Suprapubic skin (tissue), 4 donors: ENCODE measurements at regions not wholly inside any gene's neighbourhood (a gene's known extent, or its start where the extent isn't known, plus 50 kb on each side); places are given as distances from the start of the nearest gene placed in this dataset.
"Not testable (repeated sequence)": the region's sequence is repeated elsewhere in the genome, so short reads cannot be mapped to it uniquely, and the experiment has no call there.

Source experiments
- CTCF ChIP-seq, 2 donors: fragments of 200-600 bp in 1 of 2; fragments of 450-650 bp in 1 of 2; sonication (generic) in 1 of 2; IDR thresholded peaks; one replicate each; pipeline ENCODE4 v1.5.1; 2016 to 2019; ENCODE audit warnings: antibody characterized with exemption in 2 of 2, mild to moderate bottlenecking in 1 of 2, moderate library complexity in 1 of 2
- EP300 ChIP-seq: sonication (generic); formaldehyde crosslinking; IDR thresholded peaks from one replicate; pipeline ENCODE4 v1.6.1; 2017; ENCODE audit warnings: antibody characterized with exemption
- POLR2A ChIP-seq, 2 donors: fragments of 450-650 bp; IDR thresholded peaks; one replicate each; pipeline ENCODE4 v1.6.1; 2017; ENCODE audit warnings: antibody characterized with exemption in 2 of 2, mild to moderate bottlenecking in 2 of 2, moderate library complexity in 2 of 2
- POLR2AphosphoS5 ChIP-seq, 3 donors: sonication (generic); formaldehyde crosslinking; IDR thresholded peaks; one replicate each; pipeline ENCODE4 v1.6.1; 2017; ENCODE audit warnings: antibody characterized with exemption in 3 of 3

DNA sequence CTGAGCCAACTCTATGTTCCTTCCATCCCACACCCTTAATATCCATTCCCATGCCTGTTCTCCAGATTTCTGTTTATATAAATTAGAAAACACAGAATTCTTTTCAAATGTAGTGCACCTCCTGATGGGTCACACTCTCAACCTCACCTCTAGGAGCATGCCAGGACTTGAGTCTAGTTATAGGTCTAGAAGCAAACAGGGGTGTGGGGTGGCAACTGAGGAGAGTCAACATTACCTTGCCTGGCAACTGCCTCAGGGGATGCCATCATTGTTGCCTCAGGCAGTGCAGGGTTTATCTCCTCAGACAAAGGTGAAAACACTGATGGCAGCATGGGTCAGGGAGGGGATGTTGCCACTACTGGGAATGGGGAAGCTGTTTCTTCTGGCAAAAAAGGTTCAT is 181.0 kb upstream of the IPO5 start:
- TF ChIP-seq POLR2A (IDR thresholded peaks at IDR 0.05); CTCF (IDR thresholded peaks at IDR 0.05); EP300; POLR2AphosphoS5 (IDR thresholded peaks at IDR 0.05): not testable (repeated sequence)
